HuH-7 (cell line): ENCODE measurements at regions not wholly inside any gene's neighbourhood (a gene's known extent, or its start where the extent isn't known, plus 50 kb on each side); places are given as distances from the start of the nearest gene placed in this dataset.
"Not testable (repeated sequence)": the region's sequence is repeated elsewhere in the genome, so short reads cannot be mapped to it uniquely, and the experiment has no call there.

ENCODE experiments used
- DNase-seq: peaks from one replicate; pipeline ENCODE4 v3.0.0; 2011; ENCODE audit warnings: low spot score

DNA sequence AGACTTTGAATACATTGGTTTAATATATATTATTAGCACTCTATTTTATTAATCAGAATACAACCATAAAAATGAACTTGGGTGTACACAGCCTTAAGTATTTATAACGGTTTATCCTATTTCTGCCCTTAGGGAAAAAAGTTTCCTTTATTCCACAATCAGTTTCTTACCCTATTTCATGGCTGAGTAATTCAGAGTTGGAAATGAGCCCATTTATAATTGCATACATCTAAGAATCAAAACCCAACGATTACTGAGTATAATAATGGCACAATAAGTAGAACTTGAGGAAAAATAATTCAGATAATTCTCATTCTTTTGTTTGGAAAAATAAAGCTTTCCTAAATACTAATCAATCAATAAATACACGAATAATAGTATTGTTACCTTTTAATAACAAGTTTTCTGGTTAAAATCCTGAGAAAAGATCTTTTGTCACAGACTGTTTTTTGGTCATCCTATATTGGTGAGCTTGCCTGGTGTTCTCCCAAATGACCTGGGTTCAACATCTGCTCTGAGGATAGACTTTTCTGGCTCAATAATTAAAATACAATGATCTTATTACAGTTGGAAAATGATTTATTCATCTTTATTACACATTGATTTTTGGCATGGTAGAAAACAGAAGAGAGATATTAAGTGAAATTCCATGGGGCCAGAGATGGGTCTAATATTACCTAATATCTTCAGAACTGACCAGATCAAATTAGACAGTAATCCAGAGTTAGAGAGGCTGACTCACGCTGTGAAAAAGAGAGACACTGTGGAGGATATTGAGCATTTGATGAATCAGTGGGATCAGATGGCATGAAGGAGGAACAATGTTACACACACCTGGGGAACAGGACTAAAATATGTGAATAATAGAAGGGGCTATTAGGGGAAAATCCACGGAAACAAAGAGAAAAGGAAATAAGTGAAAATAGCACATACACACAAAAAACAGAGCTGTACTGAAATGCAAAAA lies 162.1 kb upstream of the TBX18 start:
- no peak for DNase-seq

GRCh38 chr6:84921891-84922290 lies 157.5 kb upstream of the TBX18 start:
- DNase-seq, result no peak

DNA sequence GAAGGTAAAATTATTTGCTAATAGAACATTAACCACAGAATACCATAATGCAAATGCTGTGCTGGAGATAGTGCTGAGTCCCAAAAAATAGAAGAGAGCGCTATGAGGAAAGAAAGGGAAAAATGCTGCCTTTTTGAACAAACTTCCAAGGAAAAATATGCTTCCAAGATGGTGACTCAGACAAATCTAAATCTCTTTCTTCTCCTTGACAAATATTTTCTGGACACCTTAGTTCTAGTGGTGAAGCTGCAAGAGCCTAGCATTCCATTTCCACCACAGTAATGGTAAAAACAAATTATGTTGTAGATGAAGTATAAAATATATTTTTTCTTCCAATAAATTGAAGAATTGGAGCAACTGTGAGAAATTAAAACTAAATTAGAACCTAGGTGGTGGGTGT lies 155.6 kb upstream of the TBX18 start:
- no peak for DNase-seq

GRCh38 chr6:84916704-84917103 lies 152.3 kb upstream of the TBX18 start:
- DNase-seq, result no peak

GRCh38 chr6:84912472-84913322 lies 148.3 kb upstream of the TBX18 start:
- no peak for DNase-seq

GRCh38 chr6:84910906-84911607 lies 146.7 kb upstream of the TBX18 start:
- no peak for DNase-seq

DNA sequence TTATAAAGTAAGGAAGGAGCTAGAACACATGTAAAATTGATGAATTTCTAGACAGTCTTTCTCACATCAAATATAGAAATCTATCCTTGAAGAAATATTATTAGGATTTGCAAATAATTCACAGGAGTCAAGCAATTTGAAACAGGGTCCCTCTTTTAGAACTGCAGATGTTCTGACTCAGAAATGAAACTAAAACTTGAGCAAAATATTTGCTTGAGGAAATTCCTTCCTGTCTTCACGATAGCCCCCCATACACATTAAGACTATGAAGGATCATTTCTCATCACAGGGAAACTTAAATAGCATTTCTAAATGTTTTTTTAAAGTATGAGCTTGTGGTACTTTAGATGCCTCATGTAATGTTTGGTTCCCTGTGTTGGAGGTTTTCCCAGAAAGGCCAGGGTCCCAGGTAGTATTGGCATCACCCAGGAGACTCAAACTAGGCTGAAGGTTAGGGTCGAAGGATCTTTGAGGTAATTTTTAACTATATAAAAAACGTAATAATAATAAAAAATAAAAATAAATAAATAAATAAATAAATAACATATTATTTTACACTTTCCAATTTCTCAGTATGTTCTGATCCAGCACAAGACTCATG lies 144.0 kb upstream of the TBX18 start:
- DNase-seq, result no peak

GRCh38 chr6:84906514-84906913 lies 142.1 kb upstream of the TBX18 start:
- no peak for DNase-seq

- DNase-seq, result no peak
Measured at GRCh38 chr6:84905823-84906222, 141.4 kb upstream of the TBX18 start.

DNA sequence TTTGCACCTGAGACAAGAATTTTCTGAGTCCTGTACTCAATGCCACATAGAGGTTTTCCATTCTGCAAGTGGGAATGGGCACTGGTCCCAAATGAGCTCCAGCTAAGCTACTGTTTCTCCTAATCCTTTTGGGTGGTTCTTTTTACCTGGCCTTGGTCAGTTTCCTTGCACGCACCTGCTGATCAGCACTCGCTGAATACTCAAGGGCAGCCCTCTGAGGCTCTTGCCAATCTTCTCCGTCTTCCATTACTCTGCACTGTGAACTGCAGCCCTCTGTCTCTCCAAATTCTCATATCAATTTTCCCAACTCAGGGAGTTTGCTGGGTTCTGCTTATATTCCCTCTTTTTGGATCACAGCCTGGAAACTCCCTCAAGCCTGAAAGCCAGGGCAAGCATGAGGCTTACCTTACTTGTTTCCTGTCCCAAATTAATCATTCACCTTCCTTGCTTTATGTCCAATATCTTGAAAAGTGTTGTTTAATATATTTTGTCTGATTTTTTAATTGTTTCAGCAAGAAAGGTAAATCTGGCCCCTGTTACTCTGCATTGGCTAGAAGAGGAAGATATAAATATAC lies 138.0 kb upstream of the TBX18 start:
- DNase-seq, result no peak

- DNase-seq, result no peak
Measured at GRCh38 chr6:84897988-84898594, 133.7 kb upstream of the TBX18 start.

GRCh38 chr6:84897011-84897410 lies 132.6 kb upstream of the TBX18 start:
- no peak for DNase-seq

GRCh38 chr6:84892671-84893070 lies 128.3 kb upstream of the TBX18 start:
- DNase-seq, result no peak

GRCh38 chr6:84882768-84883766 lies 118.7 kb upstream of the TBX18 start:
- DNase-seq, result no peak

DNA sequence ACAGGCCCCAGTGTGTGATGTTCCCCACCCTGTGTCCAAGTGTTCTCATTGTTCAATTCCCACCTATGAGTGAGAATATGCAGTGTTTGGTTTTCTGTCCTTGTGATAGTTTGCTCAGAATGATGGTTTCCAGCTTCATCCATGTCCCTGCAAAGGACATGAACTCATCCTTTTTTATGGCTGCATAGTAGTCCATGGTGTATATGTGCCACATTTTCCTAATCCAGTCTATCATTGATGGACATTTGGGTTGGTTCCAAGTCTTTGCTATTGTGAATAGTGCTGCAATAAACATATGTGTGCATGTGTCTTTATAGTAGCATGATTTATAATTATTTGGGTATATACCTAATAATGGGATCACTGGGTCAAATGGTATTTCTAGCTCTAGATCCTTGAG lies 115.0 kb upstream of the TBX18 start:
- DNase-seq, result not testable (repeated sequence)

GRCh38 chr6:84877515-84878210 lies 113.3 kb upstream of the TBX18 start:
- no peak for DNase-seq

DNA sequence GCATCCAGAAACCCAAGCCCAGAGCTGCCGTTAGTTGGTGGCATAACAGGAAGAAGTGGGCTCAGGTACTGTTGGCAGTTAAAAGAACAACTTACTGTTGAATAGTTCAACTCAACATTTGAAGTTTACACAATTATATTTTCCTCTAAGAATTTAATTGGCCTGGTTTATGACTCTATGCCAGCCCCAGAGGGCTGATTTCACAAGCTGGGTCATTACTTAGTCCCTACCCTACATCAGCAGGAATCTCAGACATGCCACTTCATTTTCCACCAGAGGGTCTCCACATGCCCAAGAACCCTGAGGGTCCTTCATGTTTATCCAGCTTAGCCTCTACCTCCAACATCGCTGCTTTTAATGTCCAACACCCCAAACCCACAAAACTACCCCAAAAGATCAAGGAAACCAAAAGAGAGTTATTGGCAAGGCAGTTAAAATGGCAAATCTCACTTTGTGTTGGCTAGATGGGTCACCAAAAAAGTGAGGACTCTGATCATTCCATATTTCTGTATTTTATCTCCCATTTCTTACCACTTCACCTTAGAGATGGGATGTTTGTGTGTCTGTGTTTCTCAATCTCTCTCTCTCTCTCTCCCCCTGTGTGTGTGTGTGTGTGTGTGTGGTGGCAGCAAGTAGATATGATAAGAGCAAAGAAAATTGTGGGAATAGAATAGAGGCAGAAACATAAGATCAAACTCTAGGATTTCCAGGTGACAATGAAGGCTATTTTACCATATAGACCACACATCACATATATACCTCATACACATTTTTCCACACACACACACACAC lies 112.5 kb upstream of the TBX18 start:
- DNase-seq, result no peak

DNA sequence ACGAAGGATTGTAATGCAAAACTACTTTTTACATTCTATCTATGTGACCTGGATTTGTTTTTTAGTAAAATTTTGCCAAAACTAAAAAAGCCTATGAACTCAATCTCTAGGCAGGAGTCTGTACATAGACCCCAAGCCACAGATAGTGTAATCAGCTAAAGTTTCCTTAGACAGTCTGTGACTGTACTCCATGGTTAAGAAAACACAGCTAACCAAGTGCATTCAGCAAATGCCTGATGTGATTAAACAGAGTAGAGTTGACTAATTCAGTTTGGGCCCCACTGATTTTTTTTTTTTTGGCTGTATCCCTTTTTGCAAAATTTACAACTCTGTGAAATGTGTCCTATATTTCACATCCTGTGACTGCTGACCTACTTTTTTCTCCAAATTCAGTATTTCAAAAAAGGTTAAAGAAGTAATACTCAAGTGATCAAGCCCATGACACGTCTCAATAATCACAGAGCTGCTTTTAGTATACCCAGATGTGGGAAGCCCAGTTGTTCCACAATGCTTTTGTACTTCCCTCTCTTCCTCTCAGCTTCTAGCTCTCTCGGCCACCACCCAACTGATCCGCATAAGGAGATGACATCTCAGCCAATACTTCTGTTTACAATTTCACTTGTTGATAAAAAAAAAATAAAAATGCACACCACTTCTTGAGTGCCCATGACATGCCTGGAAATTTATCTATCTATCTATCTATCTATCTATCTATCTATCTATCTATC lies 108.8 kb upstream of the TBX18 start:
- DNase-seq, result no peak
